HCT116 (cell line): ENCODE measurements at regions not wholly inside any gene's neighbourhood (a gene's known extent, or its start where the extent isn't known, plus 50 kb on each side); places are given as distances from the start of the nearest gene placed in this dataset.

Experiments used
- ATAC-seq: fragments of 200-7000 bp; cut with Tn5 transposase; 2 replicates; pipeline ENCODE4 v1.9.1; 2020; ENCODE audit warnings: mild to moderate bottlenecking, moderate library complexity
- BruUV-seq: library from RNA; stranded (reverse); fragments of 400-500 nt; replicated peaks from 2 replicates; lab custom pipeline; 2021; lab: Mats Ljungman, UMichigan
- CTCF ChIA-PET: fragments of 300-600 bp; sonication (Branson Sonifier 250); formaldehyde crosslinking; loops from one replicate; lab custom pipeline; 2021; ENCODE audit warnings: antibody characterized with exemption; lab: Charles Lee
- POLR2A ChIA-PET: fragments of 300-600, 350-600 bp; sonication (Branson Sonifier 250); formaldehyde crosslinking; loops from one replicate; lab custom pipeline; 2021; ENCODE audit warnings: antibody characterized with exemption; lab: Charles Lee
- RAD21 ChIA-PET, 2 experiments: fragments of 300-600 bp; sonication (Branson Sonifier 250); formaldehyde crosslinking; loops; one replicate each; lab custom pipeline; 2023; ENCODE audit warnings: low total read pairs in 2 of 2; ENCODE audit not compliant: uncharacterized antibody in 2 of 2, unreplicated experiment in 2 of 2, low non-redundant PET in 1 of 2; lab: Charles Lee
- DNase-seq: peaks from one replicate; pipeline ENCODE4 v3.0.0-alpha.2; 2010; ENCODE audit warnings: low read depth, low spot score
- H2AFZ ChIP-seq: fragments of 200-600 bp; shearing (Covaris generic), sonication (generic); 2 replicates; pipeline ENCODE4 v1.6.1; 2017; ENCODE audit warnings: low read depth, mixed run types, mixed read lengths, antibody characterized with exemption, low read length; ENCODE audit not compliant: poor library complexity, severe bottlenecking
- H3K27ac ChIP-seq: 2 replicates; pipeline ENCODE4 v1.5.1; 2012; ENCODE audit warnings: low read depth, low read length
- H3K27me3 ChIP-seq: fragments of 200-600 bp; sonication (generic); 2 replicates; pipeline ENCODE4 v1.6.1; 2016; ENCODE audit warnings: mixed run types, low read length, mixed read lengths; ENCODE audit not compliant: insufficient read depth
- H3K36me3 ChIP-seq, 2 experiments: fragments of 200-500 bp in 1 of 2; fragments of 200-600 bp in 1 of 2; sonication (Bioruptor generic) in 1 of 2; sonication (generic) in 1 of 2; 2 replicates each; pipeline versions ENCODE4 v1.5.1 to v1.6.1; 2014 to 2016; ENCODE audit warnings: low read length in 2 of 2, inconsistent platforms in 1 of 2, mixed read lengths in 1 of 2, mixed run types in 1 of 2; ENCODE audit not compliant: insufficient read depth in 2 of 2, control insufficient read depth in 1 of 2
- H3K4me1 ChIP-seq, 2 experiments: fragments of 200-600 bp in 1 of 2; sonication (generic) in 1 of 2; 2 replicates each; pipeline versions ENCODE4 v1.5.1 to v1.6.1; 2012 to 2017; ENCODE audit warnings: low read length in 2 of 2, inconsistent platforms in 1 of 2, mild to moderate bottlenecking in 1 of 2, mixed read lengths in 1 of 2, mixed run types in 1 of 2, moderate library complexity in 1 of 2; ENCODE audit not compliant: insufficient read depth in 2 of 2, control insufficient read depth in 1 of 2
- H3K4me2 ChIP-seq: fragments of 200-600 bp; sonication (generic); 2 replicates; pipeline ENCODE4 v1.6.1; 2017; ENCODE audit warnings: mixed run types, low read length, mixed read lengths
- H3K4me3 ChIP-seq, 2 experiments: fragments of 200-600 bp in 1 of 2; sonication (generic) in 1 of 2; replicated peaks in 1 of 2; 2 replicates each; pipeline ENCODE4 v1.5.1; 2011 to 2016; ENCODE audit warnings: low read length in 2 of 2, control low read depth in 1 of 2, low read depth in 1 of 2, mild to moderate bottlenecking in 1 of 2, mixed read lengths in 1 of 2, mixed run types in 1 of 2
- H3K79me2 ChIP-seq: fragments of 200-600 bp; sonication (generic); 2 replicates; pipeline ENCODE4 v1.6.1; 2017; ENCODE audit warnings: mild to moderate bottlenecking, mixed run types, low read length, moderate library complexity, mixed read lengths; ENCODE audit not compliant: insufficient read depth
- H3K9ac ChIP-seq: fragments of 200-600 bp; sonication (generic); 2 replicates; pipeline ENCODE4 v1.6.1; 2016; ENCODE audit warnings: low read length, mixed read lengths
- H3K9me2 ChIP-seq: fragments of 200-600 bp; sonication (generic), shearing (Covaris generic); 2 replicates; pipeline ENCODE4 v1.6.1; 2017; ENCODE audit warnings: mixed run types, mild to moderate bottlenecking, moderate library complexity; ENCODE audit not compliant: insufficient read depth
- H3K9me3 ChIP-seq, 2 experiments: fragments of 200-500 bp in 1 of 2; fragments of 200-600 bp in 1 of 2; sonication (Bioruptor generic) in 1 of 2; sonication (generic) in 1 of 2; 2 replicates each; pipeline ENCODE4 v1.6.1; 2014 to 2017; ENCODE audit warnings: low read length in 2 of 2, mixed read lengths in 2 of 2, inconsistent platforms in 1 of 2, low read depth in 1 of 2, mild to moderate bottlenecking in 1 of 2, mixed run types in 1 of 2, moderate library complexity in 1 of 2; ENCODE audit not compliant: control insufficient read depth in 1 of 2, insufficient read depth in 1 of 2
- H4K20me1 ChIP-seq: fragments of 200-600 bp; sonication (generic), shearing (Covaris generic); 2 replicates; pipeline ENCODE4 v1.6.1; 2017; ENCODE audit warnings: mixed run types, mild to moderate bottlenecking, moderate library complexity; ENCODE audit not compliant: insufficient read depth
- CBX3 ChIP-seq: IDR thresholded peaks from 2 replicates; pipeline ENCODE4 v1.6.1; 2012; ENCODE audit warnings: low read depth
- CEBPB ChIP-seq: IDR thresholded peaks from 2 replicates; pipeline ENCODE4 v1.6.1; 2012; ENCODE audit warnings: low read depth
- EGR1 ChIP-seq: IDR thresholded peaks from 2 replicates; pipeline ENCODE4 v1.6.1; 2012; ENCODE audit warnings: low read depth
- ELF1 ChIP-seq: IDR thresholded peaks from 2 replicates; pipeline ENCODE4 v1.6.1; 2012; ENCODE audit warnings: low read depth, borderline replicate concordance
- EZH2 ChIP-seq: fragments of 200-600 bp; sonication (generic); IDR thresholded peaks from 2 replicates; pipeline ENCODE4 v1.6.1; 2017; ENCODE audit warnings: antibody characterized with exemption, mixed run types
- EZH2phosphoT487 ChIP-seq: fragments of 200-600 bp; IDR thresholded peaks from 2 replicates; pipeline ENCODE4 v1.6.1; 2018; ENCODE audit warnings: antibody characterized with exemption, borderline replicate concordance
- JUND ChIP-seq: IDR thresholded peaks from 2 replicates; pipeline ENCODE4 v1.6.1; 2012
- RAD21 ChIP-seq: IDR thresholded peaks from 2 replicates; pipeline ENCODE4 v1.6.1; 2012; ENCODE audit warnings: low read depth, mild to moderate bottlenecking
- SIN3A ChIP-seq: IDR thresholded peaks from 2 replicates; pipeline ENCODE4 v1.6.1; 2012; ENCODE audit warnings: low read depth
- SP1 ChIP-seq: IDR thresholded peaks from 2 replicates; pipeline ENCODE4 v1.6.1; 2012; ENCODE audit warnings: low read depth
- SRF ChIP-seq: IDR thresholded peaks from 2 replicates; pipeline ENCODE4 v1.6.1; 2012; ENCODE audit warnings: low read depth
- ZFX ChIP-seq: fragments of 450-650 bp; IDR thresholded peaks from 2 replicates; pipeline ENCODE4 v1.6.1; 2017
- ZNF274 ChIP-seq: fragments of 200-500 bp; sonication (Bioruptor generic); IDR thresholded peaks from 2 replicates; pipeline ENCODE4 v1.6.1; 2014; ENCODE audit warnings: mild to moderate bottlenecking, low read depth, low read length, inconsistent platforms
- intact Hi-C: fragments of 100-400 bp; cut with micrococcal nuclease; formaldehyde crosslinking; loops from 2 replicates; pipeline ENCODE4 v1.10.0; 2022
- TF ChIP-seq, protein P1 (sequence below): IDR thresholded peaks from 2 replicates; pipeline ENCODE4 v1.6.1; 2012
- TF ChIP-seq, protein P2 (sequence below): IDR thresholded peaks from 2 replicates; pipeline ENCODE4 v1.6.1; 2011; ENCODE audit warnings: mild to moderate bottlenecking, low read length, moderate library complexity; ENCODE audit not compliant: insufficient replicate concordance; ENCODE audit errors: extremely low read depth
- TF ChIP-seq, protein P3 (sequence below), 3 experiments: fragments of 200-600 bp in 1 of 3; sonication (generic) in 1 of 3; IDR thresholded peaks in 2 of 3; conservative IDR thresholded peaks in 1 of 3; 2 replicates each; pipeline ENCODE4 v1.5.1; 2012 to 2017; ENCODE audit warnings: low read depth in 2 of 3, low read length in 2 of 3, antibody characterized with exemption in 1 of 3, borderline replicate concordance in 1 of 3, control low read depth in 1 of 3, mild to moderate bottlenecking in 1 of 3, mixed read lengths in 1 of 3, mixed run types in 1 of 3, moderate library complexity in 1 of 3; ENCODE audit not compliant: insufficient read depth in 1 of 3

DNA sequence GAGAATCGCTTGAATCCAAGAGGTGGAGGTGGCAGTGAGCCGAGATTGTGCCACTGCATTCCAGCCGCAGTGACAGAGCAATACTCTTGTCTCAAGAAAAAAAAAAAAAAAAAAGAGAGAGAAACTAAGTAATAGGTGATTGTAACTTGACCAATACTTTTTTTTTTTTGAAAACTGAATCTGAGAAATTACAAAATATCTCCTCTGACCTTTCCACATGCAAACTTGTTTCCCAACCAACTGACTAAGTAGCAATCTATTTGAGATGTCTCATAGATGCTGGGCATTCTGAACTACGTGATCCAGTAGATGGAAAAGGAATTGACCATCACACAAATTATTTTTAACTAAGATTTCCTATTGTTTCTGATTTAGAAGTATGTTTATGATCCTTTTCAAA is 407.3 kb upstream of the CHORDC1 start (continued):
- TF ChIP-seq SRF: no peak
- TF ChIP-seq JUND: no peak
- TF ChIP-seq, protein P1, sequence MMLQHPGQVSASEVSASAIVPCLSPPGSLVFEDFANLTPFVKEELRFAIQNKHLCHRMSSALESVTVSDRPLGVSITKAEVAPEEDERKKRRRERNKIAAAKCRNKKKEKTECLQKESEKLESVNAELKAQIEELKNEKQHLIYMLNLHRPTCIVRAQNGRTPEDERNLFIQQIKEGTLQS: no peak
- TF ChIP-seq CEBPB: no peak
- TF ChIP-seq EZH2phosphoT487: no peak
- TF ChIP-seq, all 23 proteins: peak for 0

DNA sequence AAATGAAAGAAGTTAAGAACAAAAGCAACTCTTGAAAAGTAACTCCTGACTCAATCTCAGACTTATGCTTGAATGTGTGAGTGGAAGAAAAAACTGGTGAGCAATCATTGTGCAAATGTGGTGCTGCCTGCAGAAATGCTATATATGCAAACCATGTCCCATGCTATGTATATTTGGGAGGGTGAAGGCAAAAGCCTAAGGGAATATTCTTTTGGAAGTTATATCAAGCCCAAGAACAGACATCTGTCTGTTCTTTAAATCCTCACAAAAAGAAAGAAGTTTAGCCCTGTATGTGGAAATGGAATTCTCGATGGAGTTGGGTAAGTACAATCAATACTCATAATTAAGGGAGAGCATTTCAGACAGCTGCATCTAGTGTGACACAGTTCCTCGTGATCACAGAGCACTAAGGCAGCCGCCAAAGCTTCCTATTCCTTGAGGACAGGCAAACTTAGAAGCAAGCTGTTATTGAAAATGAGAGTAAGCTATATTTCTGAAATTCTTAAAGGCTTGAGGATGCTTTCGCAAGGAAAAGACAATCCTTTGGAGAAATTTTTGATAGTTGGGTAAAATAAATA is 406.5 kb upstream of the CHORDC1 start:
- TF ChIP-seq EZH2 (no peak), SP1 (no peak), EGR1 (no peak), CBX3 (no peak), ZNF274 (no peak), ZFX (no peak), ELF1 (no peak), RAD21 (no peak), SIN3A (no peak), CEBPB (no peak)
- TF ChIP-seq, protein P2, sequence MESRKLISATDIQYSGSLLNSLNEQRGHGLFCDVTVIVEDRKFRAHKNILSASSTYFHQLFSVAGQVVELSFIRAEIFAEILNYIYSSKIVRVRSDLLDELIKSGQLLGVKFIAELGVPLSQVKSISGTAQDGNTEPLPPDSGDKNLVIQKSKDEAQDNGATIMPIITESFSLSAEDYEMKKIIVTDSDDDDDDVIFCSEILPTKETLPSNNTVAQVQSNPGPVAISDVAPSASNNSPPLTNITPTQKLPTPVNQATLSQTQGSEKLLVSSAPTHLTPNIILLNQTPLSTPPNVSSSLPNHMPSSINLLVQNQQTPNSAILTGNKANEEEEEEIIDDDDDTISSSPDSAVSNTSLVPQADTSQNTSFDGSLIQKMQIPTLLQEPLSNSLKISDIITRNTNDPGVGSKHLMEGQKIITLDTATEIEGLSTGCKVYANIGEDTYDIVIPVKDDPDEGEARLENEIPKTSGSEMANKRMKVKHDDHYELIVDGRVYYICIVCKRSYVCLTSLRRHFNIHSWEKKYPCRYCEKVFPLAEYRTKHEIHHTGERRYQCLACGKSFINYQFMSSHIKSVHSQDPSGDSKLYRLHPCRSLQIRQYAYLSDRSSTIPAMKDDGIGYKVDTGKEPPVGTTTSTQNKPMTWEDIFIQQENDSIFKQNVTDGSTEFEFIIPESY: no peak
- TF ChIP-seq, protein P3, sequence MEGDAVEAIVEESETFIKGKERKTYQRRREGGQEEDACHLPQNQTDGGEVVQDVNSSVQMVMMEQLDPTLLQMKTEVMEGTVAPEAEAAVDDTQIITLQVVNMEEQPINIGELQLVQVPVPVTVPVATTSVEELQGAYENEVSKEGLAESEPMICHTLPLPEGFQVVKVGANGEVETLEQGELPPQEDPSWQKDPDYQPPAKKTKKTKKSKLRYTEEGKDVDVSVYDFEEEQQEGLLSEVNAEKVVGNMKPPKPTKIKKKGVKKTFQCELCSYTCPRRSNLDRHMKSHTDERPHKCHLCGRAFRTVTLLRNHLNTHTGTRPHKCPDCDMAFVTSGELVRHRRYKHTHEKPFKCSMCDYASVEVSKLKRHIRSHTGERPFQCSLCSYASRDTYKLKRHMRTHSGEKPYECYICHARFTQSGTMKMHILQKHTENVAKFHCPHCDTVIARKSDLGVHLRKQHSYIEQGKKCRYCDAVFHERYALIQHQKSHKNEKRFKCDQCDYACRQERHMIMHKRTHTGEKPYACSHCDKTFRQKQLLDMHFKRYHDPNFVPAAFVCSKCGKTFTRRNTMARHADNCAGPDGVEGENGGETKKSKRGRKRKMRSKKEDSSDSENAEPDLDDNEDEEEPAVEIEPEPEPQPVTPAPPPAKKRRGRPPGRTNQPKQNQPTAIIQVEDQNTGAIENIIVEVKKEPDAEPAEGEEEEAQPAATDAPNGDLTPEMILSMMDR (IDR thresholded peaks at IDR 0.05 in 2 of 3, conservative IDR thresholded peaks at IDR 0.05 in 1 of 3; ENCODE audit: borderline replicate concordance in 1 of 3, insufficient read depth in 1 of 3, low read depth in 2 of 3, low read length in 2 of 3): no peak
- TF ChIP-seq, protein P1: no peak
- POLR2A ChIA-PET: no interaction called here

More for the DNA sequence above, 406.5 kb upstream of the CHORDC1 start:
- DNase-seq (no peak), ATAC-seq (no peak)
- ChIA-PET RAD21 (no interaction called here), CTCF (no interaction called here)
- Histone ChIP-seq H4K20me1 (no peaks in the 10 kb centered on the region), H3K36me3 (no peaks in the 10 kb centered on the region), H3K27me3 (no peaks in the 10 kb centered on the region), H3K27ac (no peak overlapping the region), H3K4me1 (no peaks in the 10 kb centered on the region), H3K9ac (no peak overlapping the region), H2AFZ (no peak overlapping the region), H3K9me3 (peaks cover 0 to 6% of the 10 kb centered on the region in 2 experiments; a peak in 2 of 4 replicates), H3K4me2 (no peak overlapping the region), H3K79me2 (no peaks in the 10 kb centered on the region), H3K9me2 (no peaks in the 10 kb centered on the region), H3K4me3 (no peak overlapping the region)
- no TSS peak for BruUV-seq
- intact Hi-C loops: no loop called here
